H1 (cell line): ENCODE measurements at regions not wholly inside any gene's neighbourhood (a gene's known extent, or its start where the extent isn't known, plus 50 kb on each side); places are given as distances from the start of the nearest gene placed in this dataset.

ENCODE experiments used
- CBX5 ChIP-seq: fragments of 300-800, 300-1000 bp; sonication (generic); IDR thresholded peaks from 2 replicates; pipeline ENCODE4 v1.7.1; 2016; ENCODE audit warnings: antibody characterized with exemption, low read length, low read depth
- CBX8 ChIP-seq: fragments of 300-800, 300-1000 bp; sonication (generic); IDR thresholded peaks from 2 replicates; pipeline ENCODE4 v1.7.1; 2016; ENCODE audit warnings: low read depth, low read length, borderline replicate concordance
- CHD7 ChIP-seq: fragments of 300-600 bp; sonication (generic); IDR thresholded peaks from 2 replicates; pipeline ENCODE4 v1.7.1; 2012; ENCODE audit warnings: low read length, moderate library complexity, mild to moderate bottlenecking, inconsistent platforms; ENCODE audit not compliant: insufficient replicate concordance
- JUN ChIP-seq: IDR thresholded peaks from 2 replicates; pipeline ENCODE4 v1.6.1; 2011; ENCODE audit warnings: low read depth, mild to moderate bottlenecking, improper control_type of control experiment, low read length
- POLR2A ChIP-seq, 2 experiments: IDR thresholded peaks; 1 replicate in 1 of 2; 2 replicates in 1 of 2; pipeline ENCODE4 v1.6.1; 2011; ENCODE audit warnings: low read depth in 2 of 2, low read length in 2 of 2, mild to moderate bottlenecking in 2 of 2; ENCODE audit errors: control extremely low read depth in 1 of 2

- TF ChIP-seq CHD7 (no peak), CBX8 (no peak), JUN (no peak), POLR2A (IDR thresholded peaks at IDR 0.05; ENCODE audit: control extremely low read depth in 1 of 2, low read depth in 2 of 2, low read length in 2 of 2) (no peak), CBX5 (no peak)
Observed at GRCh38 chr9:11537566-11537965, 924.8 kb upstream of the PTPRD start (continued).
